ENCODE measurements at regions not wholly inside any gene's neighbourhood (a gene's known extent, or its start where the extent isn't known, plus 50 kb on each side); places are given as distances from the start of the nearest gene placed in this dataset.

- Histone ChIP-seq H2AFZ (ENCODE audit: low read depth, low read length) (no peak overlapping the region), H3K23ac (ENCODE audit: low read length in 2 of 2) (no peak overlapping the region)
- WGBS = 0% methylated on average over 1 of the region's 1 CpG
Observed at GRCh38 chr16:55250701-55251100, 73.3 kb upstream of the IRX6 start.

GRCh38 chr16:55251151-55251550 lies 72.9 kb upstream of the IRX6 start:
- no peak for DNase-seq
- Histone ChIP-seq H2BK15ac (ENCODE audit: low read depth, poor library complexity, severe bottlenecking) (no peak overlapping the region), H3K79me1 (replicated peaks; ENCODE audit: low read length, poor library complexity, severe bottlenecking) (no peaks in the 10 kb centered on the region), H3K4me3 (ENCODE audit: insufficient read depth in 1 of 2, low read depth in 1 of 2, low read length in 2 of 2) (no peak overlapping the region), H3K14ac (ENCODE audit: low read length in 2 of 2) (no peak overlapping the region), H3K36me3 (ENCODE audit: control insufficient read depth in 1 of 2, insufficient read depth in 2 of 2, low read depth in 1 of 2, low read length in 2 of 2) (no peaks in the 10 kb centered on the region), H2BK5ac (ENCODE audit: low read depth, low read length, poor library complexity, severe bottlenecking) (no peak overlapping the region), H3K23ac (ENCODE audit: low read length in 2 of 2) (no peak overlapping the region), H3K18ac (ENCODE audit: low read depth in 1 of 2, low read length in 2 of 2) (no peak overlapping the region), H3K9me3 (ENCODE audit: control insufficient read depth, low read length) (no peaks in the 10 kb centered on the region), H3K9ac (ENCODE audit: low read length) (no peak overlapping the region), H2AK5ac (ENCODE audit: low read length, severe bottlenecking) (no peak overlapping the region), H3K27ac (ENCODE audit: low read length, poor library complexity, severe bottlenecking) (no peak overlapping the region), H4K91ac (ENCODE audit: low read length) (no peak overlapping the region), H3K4me1 (ENCODE audit: control insufficient read depth, insufficient read depth, low read depth, low read length) (no peaks in the 10 kb centered on the region), H2BK12ac (ENCODE audit: low read length in 2 of 2) (no peak overlapping the region), H3K4me2 (ENCODE audit: low read length, poor library complexity, severe bottlenecking) (no peak overlapping the region), H2AFZ (ENCODE audit: low read depth, low read length) (no peak overlapping the region), H3K27me3 (ENCODE audit: control insufficient read depth in 1 of 2, insufficient read depth in 1 of 2, low read length in 2 of 2) (peaks cover 0 to 6% of the 10 kb centered on the region in 2 experiments), H3K4ac (ENCODE audit: low read depth in 1 of 2, low read length in 2 of 2) (no peak overlapping the region), H2BK120ac (ENCODE audit: low read depth, low read length) (no peak overlapping the region), H4K8ac (ENCODE audit: low read length) (no peak overlapping the region)
- WGBS = 59% methylated on average over 2 of the region's 2 CpGs

More at GRCh38 chr16:55250701-55251100, 73.3 kb upstream of the IRX6 start:
- Histone ChIP-seq H3K14ac (ENCODE audit: low read length in 2 of 2) (no peak overlapping the region), H3K4me1 (ENCODE audit: control insufficient read depth, insufficient read depth, low read depth, low read length) (no peaks in the 10 kb centered on the region), H2BK120ac (ENCODE audit: low read depth, low read length) (no peak overlapping the region), H2AK5ac (ENCODE audit: low read length, severe bottlenecking) (no peak overlapping the region), H2BK5ac (ENCODE audit: low read depth, low read length, poor library complexity, severe bottlenecking) (no peak overlapping the region), H4K91ac (ENCODE audit: low read length) (no peak overlapping the region), H2BK12ac (ENCODE audit: low read length in 2 of 2) (no peak overlapping the region), H3K36me3 (ENCODE audit: control insufficient read depth in 1 of 2, insufficient read depth in 2 of 2, low read depth in 1 of 2, low read length in 2 of 2) (no peaks in the 10 kb centered on the region), H3K4ac (ENCODE audit: low read depth in 1 of 2, low read length in 2 of 2) (no peak overlapping the region), H3K9ac (ENCODE audit: low read length) (no peak overlapping the region), H3K27me3 (ENCODE audit: control insufficient read depth in 1 of 2, insufficient read depth in 1 of 2, low read length in 2 of 2) (peaks cover 0 to 5% of the 10 kb centered on the region in 2 experiments), H3K18ac (ENCODE audit: low read depth in 1 of 2, low read length in 2 of 2) (no peak overlapping the region), H4K8ac (ENCODE audit: low read length) (no peak overlapping the region), H3K4me3 (ENCODE audit: insufficient read depth in 1 of 2, low read depth in 1 of 2, low read length in 2 of 2) (no peak overlapping the region), H3K9me3 (ENCODE audit: control insufficient read depth, low read length) (no peaks in the 10 kb centered on the region), H3K27ac (ENCODE audit: low read length, poor library complexity, severe bottlenecking) (no peak overlapping the region), H3K4me2 (ENCODE audit: low read length, poor library complexity, severe bottlenecking) (no peak overlapping the region), H3K79me1 (replicated peaks; ENCODE audit: low read length, poor library complexity, severe bottlenecking) (no peaks in the 10 kb centered on the region), H2BK15ac (ENCODE audit: low read depth, poor library complexity, severe bottlenecking) (no peak overlapping the region)
- DNase-seq = no peak

- H3K18ac ChIP-seq (ENCODE audit: low read depth in 1 of 2, low read length in 2 of 2) = no peak overlapping the region
- H3K4me1 ChIP-seq (ENCODE audit: control insufficient read depth, insufficient read depth, low read depth, low read length) = no peaks in the 10 kb centered on the region
- H2BK120ac ChIP-seq (ENCODE audit: low read depth, low read length) = no peak overlapping the region
- peaks cover 0 to 15% of the 10 kb centered on the region in 2 experiments for H3K27me3 ChIP-seq (ENCODE audit: control insufficient read depth in 1 of 2, insufficient read depth in 1 of 2, low read length in 2 of 2)
- no peak overlapping the region for H3K27ac ChIP-seq (ENCODE audit: low read length, poor library complexity, severe bottlenecking)
- H3K9me3 ChIP-seq (ENCODE audit: control insufficient read depth, low read length) = no peaks in the 10 kb centered on the region
- H2BK12ac ChIP-seq (ENCODE audit: low read length in 2 of 2) = no peak overlapping the region
- H3K23ac ChIP-seq (ENCODE audit: low read length in 2 of 2) = no peak overlapping the region
- H3K79me1 ChIP-seq (replicated peaks; ENCODE audit: low read length, poor library complexity, severe bottlenecking) = no peaks in the 10 kb centered on the region
- no peaks in the 10 kb centered on the region for H3K36me3 ChIP-seq (ENCODE audit: control insufficient read depth in 1 of 2, insufficient read depth in 2 of 2, low read depth in 1 of 2, low read length in 2 of 2)
- no peak overlapping the region for H3K4me2 ChIP-seq (ENCODE audit: low read length, poor library complexity, severe bottlenecking)
- H4K91ac ChIP-seq (ENCODE audit: low read length) = no peak overlapping the region
- no peak overlapping the region for H3K9ac ChIP-seq (ENCODE audit: low read length)
- no peak overlapping the region for H2BK5ac ChIP-seq (ENCODE audit: low read depth, low read length, poor library complexity, severe bottlenecking)
- no peak overlapping the region for H2AFZ ChIP-seq (ENCODE audit: low read depth, low read length)
- no peak overlapping the region for H3K4me3 ChIP-seq (ENCODE audit: insufficient read depth in 1 of 2, low read depth in 1 of 2, low read length in 2 of 2)
- H3K14ac ChIP-seq (ENCODE audit: low read length in 2 of 2) = no peak overlapping the region
- no peak for DNase-seq
- no peak overlapping the region for H2AK5ac ChIP-seq (ENCODE audit: low read length, severe bottlenecking)
- no peak overlapping the region for H3K4ac ChIP-seq (ENCODE audit: low read depth in 1 of 2, low read length in 2 of 2)
- WGBS = no CpG with 5 or more reads among the region's 1 CpG
- no peak overlapping the region for H2BK15ac ChIP-seq (ENCODE audit: low read depth, poor library complexity, severe bottlenecking)
- no peak overlapping the region for H4K8ac ChIP-seq (ENCODE audit: low read length)
Observed at GRCh38 chr16:55252577-55252976, 71.4 kb upstream of the IRX6 start.

GRCh38 chr16:55253987-55254386 lies 70.0 kb upstream of the IRX6 start:
- Histone ChIP-seq H3K4me1 (ENCODE audit: control insufficient read depth, insufficient read depth, low read depth, low read length) (no peaks in the 10 kb centered on the region), H3K4me2 (ENCODE audit: low read length, poor library complexity, severe bottlenecking) (no peak overlapping the region), H3K4me3 (ENCODE audit: insufficient read depth in 1 of 2, low read depth in 1 of 2, low read length in 2 of 2) (no peak overlapping the region), H3K9me3 (ENCODE audit: control insufficient read depth, low read length) (no peaks in the 10 kb centered on the region), H2BK5ac (ENCODE audit: low read depth, low read length, poor library complexity, severe bottlenecking) (no peak overlapping the region), H3K27me3 (ENCODE audit: control insufficient read depth in 1 of 2, insufficient read depth in 1 of 2, low read length in 2 of 2) (peaks cover 0 to 15% of the 10 kb centered on the region in 2 experiments), H3K9ac (ENCODE audit: low read length) (no peak overlapping the region), H3K4ac (ENCODE audit: low read depth in 1 of 2, low read length in 2 of 2) (no peak overlapping the region), H3K14ac (ENCODE audit: low read length in 2 of 2) (no peak overlapping the region), H3K23ac (ENCODE audit: low read length in 2 of 2) (no peak overlapping the region), H2AK5ac (ENCODE audit: low read length, severe bottlenecking) (no peak overlapping the region), H3K36me3 (ENCODE audit: control insufficient read depth in 1 of 2, insufficient read depth in 2 of 2, low read depth in 1 of 2, low read length in 2 of 2) (no peaks in the 10 kb centered on the region), H2AFZ (ENCODE audit: low read depth, low read length) (no peak overlapping the region), H4K91ac (ENCODE audit: low read length) (no peak overlapping the region), H2BK15ac (ENCODE audit: low read depth, poor library complexity, severe bottlenecking) (no peak overlapping the region), H3K27ac (ENCODE audit: low read length, poor library complexity, severe bottlenecking) (no peak overlapping the region), H2BK12ac (ENCODE audit: low read length in 2 of 2) (no peak overlapping the region), H3K18ac (ENCODE audit: low read depth in 1 of 2, low read length in 2 of 2) (no peak overlapping the region), H2BK120ac (ENCODE audit: low read depth, low read length) (no peak overlapping the region), H3K79me1 (replicated peaks; ENCODE audit: low read length, poor library complexity, severe bottlenecking) (no peaks in the 10 kb centered on the region), H4K8ac (ENCODE audit: low read length) (no peak overlapping the region)
- no peak for DNase-seq
